HT-29 (cell line): ENCODE measurements at regions not wholly inside any gene's neighbourhood (a gene's known extent, or its start where the extent isn't known, plus 50 kb on each side); places are given as distances from the start of the nearest gene placed in this dataset. TPM values are rescaled to one million over a fixed set of nuclear protein-coding genes. Genes with fewer than 3 reads are reported as not detected.

Experiments used
- small RNA-seq: library from RNA; depleted of rRNA; stranded (forward); fragments of <200 nt; gene quantifications from one replicate; pipeline ENCODE3, GENCODE V24; 2014

Small RNAs in the stretch of these regions (small RNA-seq; reads per million reads assigned to genes)
- not detected for gene MIR3169
- not detected for gene RNY3P5
